Right cardiac atrium (tissue), 5 donors: ENCODE measurements at regions not wholly inside any gene's neighbourhood (a gene's known extent, or its start where the extent isn't known, plus 50 kb on each side); places are given as distances from the start of the nearest gene placed in this dataset.

Source experiments
- ATAC-seq, 2 donors: fragments of 200-7000 bp; cut with Tn5 transposase; one replicate each; pipeline versions ENCODE4 v1.8.0 to v1.9.1; 2020; ENCODE audit warnings: moderate library complexity in 2 of 2, mild to moderate bottlenecking in 1 of 2
- DNase-seq, 3 donors: peaks; one replicate each; pipeline ENCODE4 v3.0.0-alpha.2; 2020
- H3K27ac ChIP-seq: one replicate; pipeline ENCODE4 v1.5.1; 2013; ENCODE audit warnings: mild to moderate bottlenecking, low read length, control low read depth, moderate library complexity
- H3K27me3 ChIP-seq: one replicate; pipeline ENCODE4 v1.6.1; 2013; ENCODE audit not compliant: control insufficient read depth, insufficient read depth
- H3K4me1 ChIP-seq: one replicate; pipeline ENCODE4 v1.6.1; 2013; ENCODE audit warnings: low read length; ENCODE audit not compliant: control insufficient read depth, insufficient read depth
- H3K4me3 ChIP-seq: one replicate; pipeline ENCODE4 v1.5.1; 2013; ENCODE audit warnings: low read length, control low read depth
- H3K9me3 ChIP-seq: one replicate; pipeline ENCODE4 v1.6.1; 2013; ENCODE audit warnings: low read length; ENCODE audit not compliant: control insufficient read depth
- WGBS: extraction: QIAGEN DNeasy Blood & Tissue Kit; methylation state at CpG from one replicate; pipeline ENCODE4 v1.1.7; 2013; 5-methylcytosine and 5-hydroxymethylcytosine counted together
- intact Hi-C, 4 donors: fragments of 100-400 bp; cut with DNase I; formaldehyde crosslinking; loops; one replicate each; pipeline versions ENCODE4 v1.11.0 to v1.14.0; 2022 to 2023
- donor health status: healthy with polysubstance abuse.
- donor health status: DM: no; HTN: yes; CAD: no.
- donor health status: DM: no; HTN: no; CAD: no.
- donor health status: DM: no; HTN: yes; CAD: no; lungs with severe emphysema.
- donor health status: DM: yes; HTN: yes; CAD: no.

DNA sequence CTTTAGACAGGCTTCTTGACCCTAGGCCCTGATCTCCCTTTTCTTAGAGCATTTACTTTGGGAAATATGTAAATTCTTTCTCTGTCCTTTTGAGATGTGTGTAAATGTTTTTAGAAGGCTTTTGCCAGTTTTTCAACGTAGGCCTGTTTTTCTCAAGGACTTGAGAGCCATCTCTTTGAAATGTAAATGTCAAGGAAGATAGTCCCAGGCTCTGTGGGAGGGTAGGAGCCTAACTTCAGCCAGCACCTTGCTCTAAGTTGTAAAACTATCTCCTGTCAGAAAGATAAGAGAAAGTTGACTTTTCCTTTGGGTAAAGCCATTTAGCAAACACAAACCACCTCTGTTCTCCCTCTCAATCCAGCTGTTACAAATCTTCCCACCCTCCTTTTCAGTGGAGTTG, 219.8 kb downstream of the RPS29 start:
- Histone ChIP-seq H3K4me1 (no peaks in the 10 kb centered on the region), H3K27me3 (no peaks in the 10 kb centered on the region), H3K9me3 (no peaks in the 10 kb centered on the region), H3K27ac (no peak overlapping the region), H3K4me3 (no peak overlapping the region)
- 27% methylated on average over 1 of the region's 1 CpG for WGBS
- DNase-seq (no peak), ATAC-seq (no peak)
- intact Hi-C loops: no loop called here

- no peaks in the 10 kb centered on the region for H3K9me3 ChIP-seq
- WGBS: 37% methylated on average over 1 of the region's 1 CpG
- no peak overlapping the region for H3K4me3 ChIP-seq
- ATAC-seq (no peak), DNase-seq (no peak)
- H3K27ac ChIP-seq: no peak overlapping the region
- no peaks in the 10 kb centered on the region for H3K4me1 ChIP-seq
- intact Hi-C loops: no loop called here
- H3K27me3 ChIP-seq: no peaks in the 10 kb centered on the region
Observed at GRCh38 chr14:49364752-49365117, 221.4 kb downstream of the RPS29 start.

- ATAC-seq (no peak), DNase-seq (no peak)
- Histone ChIP-seq H3K4me3 (no peak overlapping the region), H3K27me3 (no peaks in the 10 kb centered on the region), H3K9me3 (no peaks in the 10 kb centered on the region), H3K27ac (no peak overlapping the region), H3K4me1 (no peaks in the 10 kb centered on the region)
- WGBS: 10% methylated on average over 5 of the region's 5 CpGs
- intact Hi-C loops: no loop called here
Observed at GRCh38 chr14:49363821-49364751, 222.1 kb downstream of the RPS29 start.

GRCh38 chr14:49362916-49363315, 223.3 kb downstream of the RPS29 start:
- DNase-seq: no peak
- H3K4me3 ChIP-seq: no peak overlapping the region
- H3K9me3 ChIP-seq: no peaks in the 10 kb centered on the region
- WGBS: 43% methylated on average over 1 of the region's 1 CpG
- H3K27me3 ChIP-seq: no peaks in the 10 kb centered on the region
- ATAC-seq: no peak
- intact Hi-C loops: no loop called here
- H3K27ac ChIP-seq: no peak overlapping the region
- no peaks in the 10 kb centered on the region for H3K4me1 ChIP-seq

GRCh38 chr14:49339130-49339529, 247.1 kb downstream of the RPS29 start:
- no peaks in the 10 kb centered on the region for H3K9me3 ChIP-seq
- no peak overlapping the region for H3K27ac ChIP-seq
- H3K4me1 ChIP-seq: no peaks in the 10 kb centered on the region
- DNase-seq (no peak), ATAC-seq (no peak)
- 91% methylated on average over 3 of the region's 3 CpGs for WGBS
- no peak overlapping the region for H3K4me3 ChIP-seq
- intact Hi-C loops: no loop called here
- no peaks in the 10 kb centered on the region for H3K27me3 ChIP-seq

- ATAC-seq (no peak), DNase-seq (no peak)
- Histone ChIP-seq H3K4me1 (no peaks in the 10 kb centered on the region), H3K27ac (no peak overlapping the region), H3K4me3 (no peak overlapping the region), H3K9me3 (no peaks in the 10 kb centered on the region), H3K27me3 (no peaks in the 10 kb centered on the region)
- WGBS: 79% methylated on average over 3 of the region's 3 CpGs
- intact Hi-C loops: no loop called here
Observed at GRCh38 chr14:49319810-49320209, 266.4 kb downstream of the RPS29 start.

DNA sequence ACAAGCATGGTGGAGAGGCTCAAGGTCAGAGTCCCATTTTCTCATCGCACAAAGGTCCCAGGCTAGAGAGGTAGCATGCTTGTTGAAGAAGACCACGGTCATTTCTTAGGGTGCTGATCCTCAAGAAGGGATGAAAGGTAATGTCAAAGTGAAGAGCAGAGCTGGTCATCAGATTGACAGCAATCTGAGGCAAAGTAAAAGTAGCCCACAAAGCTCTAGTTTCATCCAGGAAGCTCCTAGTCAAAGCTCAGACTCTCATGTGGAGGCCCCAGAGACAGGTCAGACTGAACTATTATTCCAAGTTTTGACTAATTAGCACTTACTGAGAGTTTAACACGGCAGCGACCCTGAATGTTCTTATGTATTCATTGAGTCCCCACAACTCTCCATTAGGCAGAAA, 270.6 kb downstream of the RPS29 start:
- WGBS: 78% methylated on average over 4 of the region's 4 CpGs
- no peak for DNase-seq

DNA sequence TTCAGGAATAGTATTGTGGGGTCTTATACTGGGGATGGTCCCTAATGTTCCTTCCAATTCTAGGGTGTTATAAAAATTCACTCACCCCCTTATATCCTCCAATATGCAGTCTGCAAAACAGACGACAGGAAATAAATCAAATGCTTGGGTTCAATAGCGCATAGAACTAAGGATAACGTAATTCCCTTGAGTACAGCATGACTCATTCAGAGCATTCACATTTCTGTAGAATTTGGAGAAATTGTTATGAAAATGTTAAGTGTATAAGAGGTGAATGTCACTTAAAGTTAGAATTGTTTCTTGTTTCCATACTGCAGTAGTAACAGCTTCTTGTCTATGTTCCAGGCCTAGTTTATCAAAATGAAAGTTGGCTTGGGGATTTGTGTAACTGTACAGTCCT, 271.4 kb downstream of the RPS29 start:
- Histone ChIP-seq H3K27ac (no peak overlapping the region), H3K9me3 (no peaks in the 10 kb centered on the region), H3K4me3 (no peak overlapping the region), H3K4me1 (no peaks in the 10 kb centered on the region), H3K27me3 (no peaks in the 10 kb centered on the region)
- intact Hi-C loops: no loop called here
- no peak for DNase-seq
- ATAC-seq: no peak
- 47% methylated on average over 3 of the region's 3 CpGs for WGBS

More for the DNA sequence above, 270.6 kb downstream of the RPS29 start:
- Histone ChIP-seq H3K4me3 (no peak overlapping the region), H3K4me1 (no peaks in the 10 kb centered on the region), H3K9me3 (no peaks in the 10 kb centered on the region), H3K27ac (no peak overlapping the region), H3K27me3 (no peaks in the 10 kb centered on the region)
- intact Hi-C loops: no loop called here
- no peak for ATAC-seq

DNA sequence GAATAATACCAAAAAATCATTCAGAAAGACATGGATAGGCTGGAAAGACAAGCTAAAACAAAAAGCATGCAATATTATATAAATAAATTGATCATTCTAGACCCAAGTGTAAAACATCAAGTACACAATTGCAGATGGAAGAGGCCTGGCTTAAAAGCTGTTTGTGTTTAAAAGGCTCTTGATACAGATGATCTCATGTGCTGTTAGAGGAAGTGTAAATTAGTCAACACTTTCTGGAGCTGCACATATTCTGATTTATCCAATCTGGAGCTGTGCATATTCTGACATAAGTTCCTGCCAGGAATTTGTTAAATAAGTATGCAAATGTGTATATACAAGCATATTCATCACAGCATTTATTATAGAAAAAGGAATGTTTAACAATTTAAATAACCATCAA, 273.1 kb downstream of the RPS29 start:
- no peak overlapping the region for H3K27ac ChIP-seq
- ATAC-seq (no peak), DNase-seq (no peak)
- H3K27me3 ChIP-seq: no peaks in the 10 kb centered on the region
- no peak overlapping the region for H3K4me3 ChIP-seq
- intact Hi-C loops: no loop called here
- H3K4me1 ChIP-seq: no peaks in the 10 kb centered on the region
- no peaks in the 10 kb centered on the region for H3K9me3 ChIP-seq

GRCh38 chr14:49310298-49310697, 275.9 kb downstream of the RPS29 start:
- no peak overlapping the region for H3K4me3 ChIP-seq
- no peaks in the 10 kb centered on the region for H3K27me3 ChIP-seq
- DNase-seq (no peak), ATAC-seq (no peak)
- H3K27ac ChIP-seq: no peak overlapping the region
- H3K4me1 ChIP-seq: no peaks in the 10 kb centered on the region
- H3K9me3 ChIP-seq: no peaks in the 10 kb centered on the region
- intact Hi-C loops: no loop called here

- intact Hi-C loops: no loop called here
- H3K4me1 ChIP-seq: no peaks in the 10 kb centered on the region
- H3K4me3 ChIP-seq: no peak overlapping the region
- DNase-seq (no peak), ATAC-seq (no peak)
- no peaks in the 10 kb centered on the region for H3K27me3 ChIP-seq
- WGBS: 0% methylated on average over 1 of the region's 1 CpG
- no peak overlapping the region for H3K27ac ChIP-seq
- no peaks in the 10 kb centered on the region for H3K9me3 ChIP-seq
Observed at GRCh38 chr14:49306152-49306751, 279.9 kb downstream of the RPS29 start.
